Activated naive CD8-positive, alpha-beta T cell treated with anti-CD3 and anti-CD28 coated beads, Interleukin-2, amount 10 ng/mL, durations not matched to agents 7 days and 5 days (primary cell): ENCODE measurements at regions not wholly inside any gene's neighbourhood (a gene's known extent, or its start where the extent isn't known, plus 50 kb on each side); places are given as distances from the start of the nearest gene placed in this dataset.

Experiments used
- ATAC-seq: fragments of 150-1000 bp; cut with Tn5 transposase; one replicate; pipeline ENCODE4 v1.10.0; 2021; ENCODE audit warnings: low read depth, moderate library complexity
- POLR2A ChIA-PET: fragments of 350-600 bp; sonication (Branson Sonifier 250); formaldehyde crosslinking; loops from one replicate; lab custom pipeline; 2021; ENCODE audit warnings: antibody characterized with exemption; lab: Charles Lee
- DNase-seq: peaks from one replicate; pipeline ENCODE4 v3.0.0; 2021
- H3K27ac Mint-ChIP-seq: one replicate; pipeline ENCODE4 v1.8.0; 2022; ENCODE audit warnings: mild to moderate bottlenecking, mixed read lengths
- H3K27me3 Mint-ChIP-seq: one replicate; pipeline ENCODE4 v1.8.0; 2022; ENCODE audit warnings: mild to moderate bottlenecking, moderate library complexity, mixed read lengths
- H3K36me3 Mint-ChIP-seq: one replicate; pipeline ENCODE4 v1.8.0; 2021; ENCODE audit warnings: mild to moderate bottlenecking, mixed read lengths
- H3K4me1 Mint-ChIP-seq: one replicate; pipeline ENCODE4 v1.8.0; 2021; ENCODE audit warnings: mixed read lengths
- H3K4me3 Mint-ChIP-seq: one replicate; pipeline ENCODE4 v1.8.0; 2022; ENCODE audit warnings: mild to moderate bottlenecking, moderate library complexity, mixed read lengths
- H3K9me3 Mint-ChIP-seq: one replicate; pipeline ENCODE4 v1.8.0; 2021; ENCODE audit warnings: mixed read lengths

DNA sequence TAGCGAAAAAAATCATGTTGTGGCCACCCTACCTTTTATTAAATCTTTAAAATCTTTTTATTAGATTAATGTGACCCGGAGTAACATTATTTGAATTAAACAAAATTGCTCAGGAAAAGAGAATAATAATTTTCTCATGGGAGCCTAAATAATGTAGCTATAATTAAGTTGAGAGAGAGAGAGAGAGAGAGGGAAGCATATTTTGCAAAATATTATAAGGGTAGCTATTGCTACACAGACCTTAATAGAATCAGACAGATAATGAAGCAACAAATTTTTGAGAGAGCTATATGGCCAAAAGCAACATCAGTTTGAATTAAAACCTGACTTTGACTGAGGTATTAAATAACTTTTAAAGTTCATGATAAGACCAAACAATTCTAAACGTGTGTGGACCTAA, 703.5 kb downstream of the TMTC2 start:
- no peak for ATAC-seq
- DNase-seq = no peak
- Mint-ChIP-seq H3K36me3 (no peaks in the 10 kb centered on the region), H3K27me3 (no peaks in the 10 kb centered on the region), H3K4me1 (no peaks in the 10 kb centered on the region), H3K4me3 (no peak overlapping the region), H3K27ac (no peak overlapping the region), H3K9me3 (no peaks in the 10 kb centered on the region)
- POLR2A ChIA-PET = no interaction called here

DNA sequence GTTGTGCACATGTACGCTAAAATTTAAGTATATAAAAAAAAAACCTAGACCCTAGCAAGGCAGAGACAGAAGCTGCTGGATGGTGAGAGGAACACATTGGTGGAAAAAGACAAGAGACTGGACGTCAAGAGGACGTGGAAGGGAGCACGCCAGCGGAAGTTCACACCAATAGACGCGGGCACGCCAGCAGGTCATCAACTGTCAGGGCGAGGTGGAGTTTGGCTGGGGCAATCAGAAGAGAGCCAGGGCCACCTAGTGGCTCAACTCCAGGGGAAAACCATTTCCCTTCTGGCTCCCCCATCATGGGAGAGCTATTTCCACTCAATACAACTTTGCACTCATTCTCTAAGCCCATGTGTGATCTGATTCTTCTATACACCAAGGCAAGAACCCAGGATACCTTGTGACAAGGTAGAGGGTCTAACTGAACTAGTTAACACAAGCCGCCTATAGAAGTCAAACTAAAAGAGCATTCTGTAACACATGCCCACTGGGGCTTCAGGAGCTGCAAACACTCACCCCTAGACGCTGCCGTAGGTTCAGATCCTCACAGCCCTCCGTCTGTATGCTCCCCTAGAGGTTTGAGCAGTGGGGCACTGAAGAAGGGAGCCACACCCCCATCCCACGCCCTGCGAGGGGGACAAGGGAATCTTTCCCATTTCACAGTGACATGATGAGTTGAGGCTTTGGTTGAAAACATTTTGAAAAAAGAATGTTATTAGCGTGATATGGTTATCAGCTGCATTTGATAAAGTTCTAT, 702.7 kb downstream of the TMTC2 start:
- ATAC-seq (no peak), DNase-seq (no peak)
- H3K4me1 Mint-ChIP-seq = no peaks in the 10 kb centered on the region
- no peaks in the 10 kb centered on the region for H3K36me3 Mint-ChIP-seq
- H3K27ac Mint-ChIP-seq = no peak overlapping the region
- POLR2A ChIA-PET = no interaction called here
- no peaks in the 10 kb centered on the region for H3K27me3 Mint-ChIP-seq
- no peaks in the 10 kb centered on the region for H3K9me3 Mint-ChIP-seq
- H3K4me3 Mint-ChIP-seq = no peak overlapping the region

DNA sequence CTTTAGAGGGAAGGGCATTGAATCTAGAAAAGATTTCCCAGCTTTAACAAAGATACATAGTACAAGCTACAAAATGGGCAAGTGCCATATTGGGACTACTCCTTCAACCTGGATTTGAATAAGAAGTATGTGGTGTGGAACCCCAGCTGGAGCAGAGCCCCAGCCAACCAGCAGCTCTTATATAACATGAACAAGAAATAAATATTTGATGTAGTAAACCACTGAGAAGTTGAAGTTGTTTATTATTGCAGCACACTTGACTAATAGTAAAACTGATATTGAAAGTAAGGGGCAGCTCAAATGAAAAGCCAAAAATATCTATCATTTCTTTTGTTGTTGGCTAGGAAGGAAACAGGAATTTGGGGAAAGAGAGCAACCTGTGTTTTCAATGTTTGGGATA, 701.8 kb downstream of the TMTC2 start:
- Mint-ChIP-seq H3K9me3 (no peaks in the 10 kb centered on the region), H3K27me3 (no peaks in the 10 kb centered on the region), H3K36me3 (no peaks in the 10 kb centered on the region), H3K4me1 (no peaks in the 10 kb centered on the region), H3K27ac (no peak overlapping the region), H3K4me3 (no peak overlapping the region)
- ATAC-seq (no peak), DNase-seq (no peak)
- POLR2A ChIA-PET = no interaction called here

DNA sequence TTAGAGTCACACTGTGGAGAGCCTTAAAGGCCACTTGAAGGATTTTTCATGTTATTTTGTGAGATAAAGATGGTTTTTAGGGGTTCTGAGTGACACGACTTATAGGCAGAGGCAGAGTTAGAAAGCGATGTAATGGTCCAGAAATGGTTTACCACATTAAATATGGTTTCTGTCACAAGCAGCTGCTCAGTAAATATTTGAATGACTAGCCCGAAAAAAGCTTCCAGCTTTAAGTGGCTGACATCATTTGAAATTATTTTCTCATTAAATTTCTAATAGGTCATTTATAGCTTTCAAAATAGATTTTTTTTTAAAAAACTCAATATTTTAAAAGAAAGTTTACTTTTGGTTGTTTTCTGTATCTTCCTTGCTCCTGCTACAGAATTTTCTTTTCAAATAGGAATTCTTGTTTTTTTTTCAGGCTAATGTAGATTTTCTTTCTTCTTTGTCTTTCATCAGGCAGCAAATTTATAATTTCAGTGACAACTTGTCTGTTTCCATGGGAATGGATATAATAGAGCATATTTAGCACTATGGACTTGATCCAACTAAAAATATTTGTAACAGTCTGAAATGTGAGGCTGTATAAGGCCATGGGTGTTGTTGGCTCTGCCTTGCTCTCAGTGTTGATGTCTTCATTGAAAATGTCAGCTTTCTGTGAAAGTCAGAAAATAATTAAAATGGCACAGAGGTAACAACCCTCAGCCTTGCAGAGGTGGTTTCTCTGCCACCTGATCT, 700.0 kb downstream of the TMTC2 start:
- DNase-seq (no peak), ATAC-seq (no peak)
- Mint-ChIP-seq H3K9me3 (no peaks in the 10 kb centered on the region), H3K27ac (no peak overlapping the region), H3K4me1 (no peaks in the 10 kb centered on the region), H3K27me3 (no peaks in the 10 kb centered on the region), H3K4me3 (no peak overlapping the region), H3K36me3 (no peaks in the 10 kb centered on the region)
- POLR2A ChIA-PET = no interaction called here

DNA sequence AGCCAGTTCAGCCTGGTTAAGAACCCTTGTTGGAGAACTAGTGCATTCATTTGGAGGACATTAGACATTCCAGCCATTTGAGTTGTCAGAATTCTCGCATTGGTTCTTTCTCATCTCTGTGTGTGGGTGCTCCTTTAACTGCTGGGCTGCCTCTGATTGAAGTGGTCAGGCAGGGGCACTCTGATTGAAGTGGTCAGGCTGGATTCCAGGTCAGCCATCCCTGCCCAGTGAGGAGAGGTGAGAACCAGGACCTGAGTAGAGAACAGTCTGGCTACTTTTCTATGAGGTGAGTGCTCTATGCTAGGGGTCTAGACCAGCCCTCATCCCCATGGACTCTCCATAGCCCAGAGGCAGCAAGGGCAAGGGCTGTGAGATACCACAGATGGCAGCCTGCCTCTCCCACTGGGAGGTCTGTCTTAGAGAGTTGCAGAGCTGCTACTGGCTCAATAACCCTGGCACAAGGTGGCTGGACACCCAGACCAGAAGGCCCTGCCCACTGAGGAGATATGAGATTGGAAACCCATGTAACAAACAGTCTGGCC, 691.6 kb downstream of the TMTC2 start:
- Mint-ChIP-seq H3K36me3 (no peaks in the 10 kb centered on the region), H3K9me3 (peaks cover 1% of the 10 kb centered on the region), H3K27ac (no peak overlapping the region), H3K4me3 (no peak overlapping the region), H3K4me1 (no peaks in the 10 kb centered on the region), H3K27me3 (no peaks in the 10 kb centered on the region)
- no peak for DNase-seq
- ATAC-seq = no peak
- POLR2A ChIA-PET = no interaction called here

DNA sequence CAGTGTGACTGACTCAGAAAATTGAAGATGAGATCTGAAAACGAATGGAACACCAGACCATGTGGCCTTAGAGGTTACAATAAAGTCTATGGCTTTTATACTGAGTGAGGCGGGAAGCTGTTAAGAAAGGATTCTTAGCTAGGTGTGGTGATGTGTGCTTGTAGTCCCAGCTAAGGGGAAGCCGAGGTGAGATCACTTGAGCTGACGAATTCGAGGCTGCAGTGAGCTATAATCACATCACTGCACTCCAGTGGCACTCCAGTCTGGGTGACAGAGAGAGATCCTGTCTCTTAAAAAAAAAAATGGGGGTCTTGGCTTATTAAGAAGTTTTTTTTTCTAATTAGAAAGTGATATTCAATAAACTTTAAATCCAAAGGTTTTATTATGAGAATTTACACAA, 678.6 kb downstream of the TMTC2 start:
- H3K4me3 Mint-ChIP-seq = no peak overlapping the region
- H3K36me3 Mint-ChIP-seq = no peaks in the 10 kb centered on the region
- no peak overlapping the region for H3K27ac Mint-ChIP-seq
- no peaks in the 10 kb centered on the region for H3K4me1 Mint-ChIP-seq
- DNase-seq (no peak), ATAC-seq (no peak)
- POLR2A ChIA-PET = no interaction called here
- H3K9me3 Mint-ChIP-seq = no peaks in the 10 kb centered on the region
- H3K27me3 Mint-ChIP-seq = no peaks in the 10 kb centered on the region

DNA sequence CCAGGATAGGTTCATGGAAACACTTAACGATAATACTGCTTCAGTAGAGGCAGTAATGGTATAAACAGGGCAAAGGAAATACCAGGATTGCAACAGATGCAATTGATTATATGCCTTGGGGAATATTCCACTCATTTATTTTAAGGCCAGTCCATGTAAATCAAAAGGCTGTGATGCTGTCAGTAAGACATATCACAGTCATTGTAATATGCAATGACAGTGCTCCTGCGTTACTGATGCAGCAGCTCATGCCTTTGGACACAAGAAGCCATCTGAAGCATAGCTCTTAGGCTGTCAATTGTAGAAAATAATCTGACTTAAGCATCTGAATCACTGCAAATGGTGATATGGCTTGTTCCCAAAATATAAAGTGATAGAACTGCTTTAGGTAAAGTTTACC, 674.8 kb downstream of the TMTC2 start:
- H3K27ac Mint-ChIP-seq = no peak overlapping the region
- no peaks in the 10 kb centered on the region for H3K36me3 Mint-ChIP-seq
- POLR2A ChIA-PET = no interaction called here
- no peak overlapping the region for H3K4me3 Mint-ChIP-seq
- H3K9me3 Mint-ChIP-seq = no peaks in the 10 kb centered on the region
- no peaks in the 10 kb centered on the region for H3K27me3 Mint-ChIP-seq
- ATAC-seq (no peak), DNase-seq (no peak)
- H3K4me1 Mint-ChIP-seq = no peaks in the 10 kb centered on the region

DNA sequence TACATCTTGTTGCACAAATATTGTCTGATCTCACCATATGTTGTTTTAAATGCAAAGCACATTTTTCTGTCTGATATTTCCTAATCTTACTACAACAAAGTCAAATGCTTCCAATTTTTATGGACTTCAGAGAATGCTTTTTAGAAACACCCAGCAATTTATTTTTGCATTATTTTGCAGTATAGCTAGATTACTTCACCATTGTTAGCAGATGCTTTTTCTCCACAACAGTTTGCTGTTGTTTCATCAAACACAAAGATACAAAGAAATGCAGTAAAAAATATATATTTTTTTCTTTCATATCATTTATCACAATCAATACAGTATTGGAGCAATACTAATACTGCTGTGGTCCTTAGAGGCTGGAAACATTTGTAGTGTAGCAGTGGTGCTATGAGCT, 674.4 kb downstream of the TMTC2 start:
- Mint-ChIP-seq H3K4me3 (no peak overlapping the region), H3K36me3 (no peaks in the 10 kb centered on the region), H3K27me3 (no peaks in the 10 kb centered on the region), H3K4me1 (no peaks in the 10 kb centered on the region), H3K9me3 (no peaks in the 10 kb centered on the region), H3K27ac (no peak overlapping the region)
- no peak for ATAC-seq
- DNase-seq = no peak
- POLR2A ChIA-PET = no interaction called here

DNA sequence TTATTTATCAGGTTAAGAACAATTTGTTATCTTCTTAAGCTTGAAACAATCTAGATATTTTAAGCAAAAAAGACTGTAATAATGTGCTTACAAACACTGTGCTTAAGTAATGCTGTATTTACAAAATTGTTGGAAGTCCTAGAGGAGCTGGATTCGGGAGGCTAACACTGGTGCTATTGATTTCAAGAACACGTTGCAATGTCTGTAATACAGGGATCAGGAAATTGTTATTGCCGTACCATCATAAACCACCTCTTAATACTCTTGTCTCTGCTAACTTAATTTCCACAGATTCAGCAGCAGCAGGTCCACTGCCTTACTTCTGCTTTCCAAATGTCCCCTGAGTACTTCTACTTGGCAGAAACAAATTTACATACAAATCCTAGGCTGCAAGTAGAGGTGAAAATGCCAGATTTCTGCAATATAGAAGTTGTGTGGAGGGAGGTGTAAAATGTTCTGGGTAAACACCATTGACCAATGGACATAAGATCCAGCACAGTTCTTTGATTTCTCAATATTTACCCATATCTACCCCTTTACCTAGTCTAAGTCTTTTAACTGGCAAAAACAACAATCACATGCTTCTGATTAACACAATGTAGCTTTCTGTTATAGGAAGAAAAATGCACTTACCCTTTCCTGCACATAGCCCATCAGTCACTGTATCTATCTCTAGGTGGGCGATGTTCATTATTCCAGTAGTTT, 663.4 kb downstream of the TMTC2 start:
- Mint-ChIP-seq H3K27me3 (no peaks in the 10 kb centered on the region), H3K4me3 (no peak overlapping the region), H3K4me1 (no peaks in the 10 kb centered on the region), H3K27ac (no peak overlapping the region), H3K36me3 (no peaks in the 10 kb centered on the region), H3K9me3 (no peaks in the 10 kb centered on the region)
- ATAC-seq (no peak), DNase-seq (no peak)
- POLR2A ChIA-PET = no interaction called here

DNA sequence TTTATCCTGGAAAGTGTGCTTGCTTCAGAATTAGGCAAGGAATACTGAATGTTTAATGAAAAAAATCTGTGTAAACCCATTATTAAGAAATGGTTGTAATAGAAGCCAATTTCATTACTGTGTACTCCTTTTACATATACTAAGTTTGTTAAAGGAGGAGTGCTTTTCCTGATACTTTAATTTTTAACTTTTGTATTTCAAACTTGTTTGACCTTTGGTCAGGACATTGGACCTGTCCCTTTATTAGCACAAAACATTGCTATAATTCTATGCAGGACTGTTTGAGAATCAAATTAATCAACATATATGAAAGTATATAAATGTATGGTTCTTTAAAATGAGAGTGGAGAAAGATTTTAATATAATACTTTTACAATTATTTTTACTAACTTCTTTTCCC, 659.6 kb downstream of the TMTC2 start:
- Mint-ChIP-seq H3K36me3 (no peaks in the 10 kb centered on the region), H3K9me3 (no peaks in the 10 kb centered on the region), H3K4me3 (no peak overlapping the region), H3K4me1 (no peaks in the 10 kb centered on the region), H3K27me3 (no peaks in the 10 kb centered on the region), H3K27ac (no peak overlapping the region)
- POLR2A ChIA-PET = no interaction called here
- ATAC-seq (no peak), DNase-seq (no peak)

DNA sequence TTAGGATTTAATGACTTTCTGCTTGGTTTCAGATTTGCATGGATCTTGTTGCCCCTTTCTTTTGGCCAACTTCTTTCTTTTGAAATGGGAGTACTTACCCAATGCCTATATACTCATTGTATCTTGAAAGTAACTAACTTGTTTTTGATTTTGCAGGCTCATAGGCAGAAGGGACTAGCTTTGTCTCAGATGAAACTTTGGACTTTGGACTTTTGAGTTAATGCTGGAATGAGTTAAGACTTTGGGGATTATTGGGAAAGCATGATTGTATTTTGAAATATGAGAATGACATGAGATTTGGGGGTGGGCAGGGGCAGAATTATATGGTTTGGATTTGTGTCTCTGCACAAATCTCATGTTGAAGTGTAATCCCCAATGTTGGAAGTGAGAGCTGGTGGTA, 657.1 kb downstream of the TMTC2 start:
- H3K27ac Mint-ChIP-seq = no peak overlapping the region
- POLR2A ChIA-PET = no interaction called here
- ATAC-seq = no peak
- no peak overlapping the region for H3K4me3 Mint-ChIP-seq
- no peaks in the 10 kb centered on the region for H3K36me3 Mint-ChIP-seq
- H3K27me3 Mint-ChIP-seq = no peaks in the 10 kb centered on the region
- no peaks in the 10 kb centered on the region for H3K9me3 Mint-ChIP-seq
- no peak for DNase-seq
- H3K4me1 Mint-ChIP-seq = no peaks in the 10 kb centered on the region

DNA sequence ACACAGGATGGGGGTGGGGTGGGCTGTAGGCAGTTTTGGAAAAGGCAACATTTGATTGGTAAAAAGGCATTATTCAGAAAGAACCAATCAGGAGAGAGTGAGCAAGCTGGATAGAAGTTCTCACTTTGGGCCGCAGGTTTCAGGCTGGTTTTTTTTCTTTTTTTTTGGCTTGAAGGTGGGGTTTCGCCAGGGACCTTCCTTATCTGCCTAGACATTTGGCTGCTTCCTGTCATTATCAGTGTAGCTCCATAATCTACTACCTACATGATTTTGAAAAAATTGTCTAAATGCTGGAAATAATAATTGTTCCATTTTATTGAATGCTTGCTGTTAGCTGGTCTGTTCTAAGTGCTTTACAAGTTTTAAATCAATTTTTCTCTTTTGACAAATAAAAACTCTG, 649.0 kb downstream of the TMTC2 start:
- POLR2A ChIA-PET = no interaction called here
- H3K4me3 Mint-ChIP-seq = no peak overlapping the region
- no peak overlapping the region for H3K27ac Mint-ChIP-seq
- H3K27me3 Mint-ChIP-seq = no peaks in the 10 kb centered on the region
- no peak for ATAC-seq
- H3K4me1 Mint-ChIP-seq = no peaks in the 10 kb centered on the region
- no peaks in the 10 kb centered on the region for H3K9me3 Mint-ChIP-seq
- DNase-seq = no peak
- no peaks in the 10 kb centered on the region for H3K36me3 Mint-ChIP-seq

DNA sequence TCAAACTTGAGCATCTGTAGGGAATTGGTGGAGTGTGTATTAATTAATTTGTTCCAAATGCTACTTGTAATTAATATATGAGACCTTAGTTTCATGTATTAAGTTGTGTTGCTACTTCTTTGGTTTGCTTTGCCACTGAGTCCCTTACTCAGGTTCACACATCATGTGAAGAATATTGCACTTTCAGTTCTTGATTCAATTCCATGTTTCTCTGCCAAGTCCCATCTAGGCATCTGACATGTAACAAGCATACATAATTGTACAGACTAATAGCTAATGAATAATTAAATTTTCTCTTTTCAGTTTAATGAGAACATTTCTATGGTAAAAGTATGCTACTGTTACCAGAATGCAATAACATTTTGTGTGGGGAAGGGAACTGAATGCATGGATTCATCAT, 640.0 kb downstream of the TMTC2 start:
- DNase-seq (no peak), ATAC-seq (no peak)
- Mint-ChIP-seq H3K27me3 (no peaks in the 10 kb centered on the region), H3K27ac (no peak overlapping the region), H3K4me1 (no peaks in the 10 kb centered on the region), H3K9me3 (no peaks in the 10 kb centered on the region), H3K36me3 (no peaks in the 10 kb centered on the region), H3K4me3 (no peak overlapping the region)
- POLR2A ChIA-PET = no interaction called here

DNA sequence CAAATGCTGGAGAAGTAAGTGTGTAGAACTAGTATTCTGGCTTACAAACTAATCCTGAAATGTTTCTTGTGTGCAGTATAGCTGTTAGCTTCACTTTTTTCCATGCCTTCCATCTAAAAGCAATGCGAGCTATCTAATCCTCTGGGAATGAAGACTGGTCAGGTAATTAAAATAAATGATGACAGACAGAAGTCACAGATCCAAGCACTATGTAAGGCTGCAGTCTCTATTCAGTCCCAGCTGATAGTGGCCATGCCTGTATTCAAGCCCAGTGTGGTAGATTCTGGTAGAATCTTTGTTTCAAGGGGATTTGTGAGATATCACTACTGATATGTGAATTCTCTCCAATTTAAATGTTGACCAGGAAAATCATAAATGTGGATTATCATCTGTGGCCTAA, 637.2 kb downstream of the TMTC2 start:
- Mint-ChIP-seq H3K27me3 (no peaks in the 10 kb centered on the region), H3K4me1 (no peaks in the 10 kb centered on the region), H3K9me3 (no peaks in the 10 kb centered on the region), H3K4me3 (no peak overlapping the region), H3K27ac (no peak overlapping the region), H3K36me3 (no peaks in the 10 kb centered on the region)
- POLR2A ChIA-PET = no interaction called here
- no peak for DNase-seq
- no peak for ATAC-seq
